OCI-LY7 (cell line): ENCODE measurements at regions not wholly inside any gene's neighbourhood (a gene's known extent, or its start where the extent isn't known, plus 50 kb on each side); places are given as distances from the start of the nearest gene placed in this dataset.

Source experiments
- BruUV-seq: library from RNA; stranded (reverse); fragments of 400-500 nt; replicated peaks from 2 replicates; lab custom pipeline; 2021; lab: Mats Ljungman, UMichigan
- CTCF ChIA-PET: fragments of 300-600 bp; sonication (Branson Sonifier 250); formaldehyde crosslinking; loops from one replicate; lab custom pipeline; 2022; ENCODE audit warnings: antibody characterized with exemption; ENCODE audit not compliant: unreplicated experiment; lab: Charles Lee
- POLR2A ChIA-PET: fragments of 300-600 bp; sonication (Branson Sonifier 250); formaldehyde crosslinking; loops from one replicate; lab custom pipeline; 2022; ENCODE audit warnings: antibody characterized with exemption; lab: Charles Lee
- DNase-seq: peaks from one replicate; pipeline ENCODE4 v3.0.0-alpha.2; 2015; ENCODE audit warnings: low spot score
- H2AFZ ChIP-seq: fragments of 200-600 bp; sonication (generic), shearing (Covaris generic); 2 replicates; pipeline ENCODE4 v1.6.1; 2014; ENCODE audit warnings: mild to moderate bottlenecking, antibody characterized with exemption, low read length, moderate library complexity
- H3K27ac ChIP-seq: fragments of 200-600 bp; sonication (generic); 2 replicates; pipeline ENCODE4 v1.5.1; 2014; ENCODE audit warnings: mixed run types, low read depth, mild to moderate bottlenecking, moderate library complexity, low read length, inconsistent platforms; ENCODE audit not compliant: poor library complexity, severe bottlenecking
- H3K36me3 ChIP-seq: fragments of 200-600 bp; sonication (generic); 2 replicates; pipeline ENCODE4 v1.6.1; 2014; ENCODE audit warnings: mild to moderate bottlenecking, antibody characterized with exemption, low read length, moderate library complexity, mixed read lengths; ENCODE audit not compliant: insufficient read depth
- H3K4me1 ChIP-seq: fragments of 200-600 bp; sonication (generic); 2 replicates; pipeline ENCODE4 v1.5.1; 2014; ENCODE audit warnings: mild to moderate bottlenecking, low read length; ENCODE audit not compliant: insufficient read depth, poor library complexity, severe bottlenecking
- H3K4me2 ChIP-seq: fragments of 200-600 bp; sonication (generic); 2 replicates; pipeline ENCODE4 v1.6.1; 2014; ENCODE audit warnings: mild to moderate bottlenecking, low read length
- H3K4me3 ChIP-seq: fragments of 200-600 bp; sonication (generic); 2 replicates; pipeline ENCODE4 v1.5.1; 2014; ENCODE audit warnings: mild to moderate bottlenecking, low read depth, low read length; ENCODE audit not compliant: poor library complexity, severe bottlenecking
- H3K79me2 ChIP-seq: fragments of 200-600 bp; sonication (generic); 2 replicates; pipeline ENCODE4 v1.6.1; 2016; ENCODE audit warnings: low read depth, mild to moderate bottlenecking, low read length, moderate library complexity, mixed read lengths; ENCODE audit not compliant: insufficient read depth
- H3K9me2 ChIP-seq: fragments of 200-600 bp; sonication (generic); 2 replicates; pipeline ENCODE4 v1.6.1; 2016; ENCODE audit warnings: mild to moderate bottlenecking, low read length, mixed read lengths; ENCODE audit not compliant: insufficient read depth
- H3K9me3 ChIP-seq: fragments of 200-600 bp; sonication (generic); 2 replicates; pipeline ENCODE4 v1.6.1; 2014; ENCODE audit warnings: mild to moderate bottlenecking, mixed run types, low read length, mixed read lengths
- H4K20me1 ChIP-seq: fragments of 200-600 bp; sonication (generic); 2 replicates; pipeline ENCODE4 v1.6.1; 2014; ENCODE audit warnings: mild to moderate bottlenecking, antibody characterized with exemption, low read length, moderate library complexity, mixed read lengths; ENCODE audit not compliant: insufficient read depth
- EZH2phosphoT487 ChIP-seq: fragments of 200-600 bp; sonication (generic); IDR thresholded peaks from 2 replicates; pipeline ENCODE4 v1.6.1; 2018; ENCODE audit warnings: low read depth, borderline replicate concordance, mild to moderate bottlenecking, mixed run types, antibody characterized with exemption, low read length, moderate library complexity, mixed read lengths
- intact Hi-C: fragments of 100-400 bp; cut with micrococcal nuclease; formaldehyde crosslinking; loops from one replicate; pipeline ENCODE4 v1.10.0; 2022; ENCODE audit not compliant: unreplicated experiment
- TF ChIP-seq, protein P1 (sequence below): fragments of 200-600 bp; sonication (generic); conservative IDR thresholded peaks from 2 replicates; pipeline ENCODE4 v1.5.1; 2014; ENCODE audit warnings: mild to moderate bottlenecking, antibody characterized with exemption, low read length, moderate library complexity, mixed read lengths

DNA sequence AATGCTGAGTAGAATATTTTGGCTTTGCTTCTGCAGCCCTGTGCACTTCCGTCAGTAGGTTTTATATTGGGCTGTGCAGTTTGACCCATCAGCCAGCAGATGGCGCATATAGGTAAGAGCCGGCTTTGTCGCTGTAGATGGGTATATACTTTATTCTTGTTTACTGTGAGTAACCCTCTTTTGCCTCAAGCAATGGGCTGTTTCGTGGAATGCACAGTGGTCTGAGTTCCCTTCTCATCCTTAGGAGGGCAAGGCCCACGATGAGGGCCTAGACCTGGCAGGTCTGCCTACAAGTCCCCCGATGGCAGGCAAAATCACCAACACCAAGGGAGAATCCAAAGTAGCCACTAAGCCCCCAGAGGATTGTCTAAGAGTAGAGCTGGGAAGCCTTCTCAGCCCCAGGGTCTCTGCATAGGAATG, 1002.9 kb upstream of the KCND2 start:
- CTCF ChIA-PET: no interaction called here
- DNase-seq: peak; percentile 73
- H3K36me3 ChIP-seq: no peaks in the 10 kb centered on the region
- POLR2A ChIA-PET: interaction anchor here (0.6 kb wide), 1 partner anchor 520 kb away, joined by 4 read pairs; no protein-coding TSS in a partner anchor
- H3K4me1 ChIP-seq: no peaks in the 10 kb centered on the region
- no peaks in the 10 kb centered on the region for H3K9me3 ChIP-seq
- H3K27ac ChIP-seq: no peak overlapping the region
- H4K20me1 ChIP-seq: no peaks in the 10 kb centered on the region
- no peak for TF ChIP-seq EZH2phosphoT487
- TF ChIP-seq, protein P1, sequence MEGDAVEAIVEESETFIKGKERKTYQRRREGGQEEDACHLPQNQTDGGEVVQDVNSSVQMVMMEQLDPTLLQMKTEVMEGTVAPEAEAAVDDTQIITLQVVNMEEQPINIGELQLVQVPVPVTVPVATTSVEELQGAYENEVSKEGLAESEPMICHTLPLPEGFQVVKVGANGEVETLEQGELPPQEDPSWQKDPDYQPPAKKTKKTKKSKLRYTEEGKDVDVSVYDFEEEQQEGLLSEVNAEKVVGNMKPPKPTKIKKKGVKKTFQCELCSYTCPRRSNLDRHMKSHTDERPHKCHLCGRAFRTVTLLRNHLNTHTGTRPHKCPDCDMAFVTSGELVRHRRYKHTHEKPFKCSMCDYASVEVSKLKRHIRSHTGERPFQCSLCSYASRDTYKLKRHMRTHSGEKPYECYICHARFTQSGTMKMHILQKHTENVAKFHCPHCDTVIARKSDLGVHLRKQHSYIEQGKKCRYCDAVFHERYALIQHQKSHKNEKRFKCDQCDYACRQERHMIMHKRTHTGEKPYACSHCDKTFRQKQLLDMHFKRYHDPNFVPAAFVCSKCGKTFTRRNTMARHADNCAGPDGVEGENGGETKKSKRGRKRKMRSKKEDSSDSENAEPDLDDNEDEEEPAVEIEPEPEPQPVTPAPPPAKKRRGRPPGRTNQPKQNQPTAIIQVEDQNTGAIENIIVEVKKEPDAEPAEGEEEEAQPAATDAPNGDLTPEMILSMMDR: peak; percentile 90
- H3K9me2 ChIP-seq: no peaks in the 10 kb centered on the region
- no peak overlapping the region for H2AFZ ChIP-seq
- no TSS peak for BruUV-seq
- no peaks in the 10 kb centered on the region for H3K79me2 ChIP-seq
- H3K4me3 ChIP-seq: no peak overlapping the region
- H3K4me2 ChIP-seq: no peak overlapping the region
- intact Hi-C loops: loop anchor here (5.0 kb wide), 1 partner anchor 1282 kb away; no protein-coding TSS in a partner anchor

DNA sequence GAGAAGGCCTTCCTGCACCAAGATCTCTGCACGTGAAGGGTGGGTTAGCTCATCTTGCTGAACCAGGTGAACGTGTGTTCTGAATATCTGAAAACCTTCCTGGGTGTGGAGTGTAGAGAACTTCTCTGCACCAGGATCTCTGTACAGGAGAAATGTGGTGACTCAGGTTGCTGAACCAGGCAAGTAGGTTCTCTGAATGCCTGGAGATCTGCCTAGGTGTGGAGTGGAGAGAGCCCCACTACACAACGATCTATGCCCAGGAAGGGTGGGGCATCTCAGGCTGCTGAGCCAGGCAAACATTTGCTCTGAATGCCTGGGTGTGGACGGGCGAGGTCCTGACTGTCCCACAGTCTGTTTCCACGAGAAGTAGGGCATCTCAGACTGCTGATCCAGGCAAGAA, 1002.3 kb upstream of the KCND2 start:
- no peaks in the 10 kb centered on the region for H3K9me2 ChIP-seq
- no peak overlapping the region for H3K4me2 ChIP-seq
- no peaks in the 10 kb centered on the region for H4K20me1 ChIP-seq
- H3K27ac ChIP-seq: no peak overlapping the region
- ChIA-PET POLR2A (no interaction called here), CTCF (no interaction called here)
- intact Hi-C loops: loop anchor here (5.0 kb wide), 1 partner anchor 1282 kb away; no protein-coding TSS in a partner anchor
- H3K79me2 ChIP-seq: no peaks in the 10 kb centered on the region
- no peaks in the 10 kb centered on the region for H3K36me3 ChIP-seq
- H3K9me3 ChIP-seq: no peaks in the 10 kb centered on the region
- no peak overlapping the region for H2AFZ ChIP-seq
- no peak overlapping the region for H3K4me3 ChIP-seq
- TF ChIP-seq EZH2phosphoT487: no peak
- TF ChIP-seq, protein P1: no peak
- BruUV-seq: no TSS peak
- H3K4me1 ChIP-seq: no peaks in the 10 kb centered on the region
- DNase-seq: no peak

DNA sequence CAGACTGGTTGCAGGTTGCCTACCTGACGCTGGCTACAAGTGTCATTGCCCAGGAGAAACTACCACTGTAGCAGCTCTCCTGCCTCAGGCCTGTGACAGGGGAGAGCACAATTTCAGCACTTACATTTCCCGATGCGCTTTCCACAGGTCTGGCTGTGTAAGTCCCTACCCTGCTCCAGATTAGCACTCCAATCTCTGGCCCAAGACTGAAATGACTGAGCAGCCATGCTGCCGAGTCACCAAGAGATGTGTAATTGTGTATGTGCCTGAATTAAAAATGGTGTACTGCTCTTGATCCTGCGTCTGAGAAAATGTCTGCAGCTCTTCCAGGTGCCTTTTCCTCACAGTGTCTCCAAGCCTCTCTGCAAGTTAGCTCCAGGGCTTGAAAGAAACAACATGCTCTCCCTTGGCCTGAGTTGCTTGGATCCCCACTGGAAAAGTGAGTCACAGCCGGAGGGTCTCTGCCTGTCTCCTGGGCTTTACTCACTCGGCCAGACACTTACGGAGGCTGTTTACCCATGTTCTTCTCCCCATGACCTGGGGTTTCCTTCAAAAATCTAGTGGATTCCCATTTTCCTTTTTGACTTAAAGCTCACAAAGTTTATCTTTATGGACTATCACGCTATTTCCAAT, 1001.7 kb upstream of the KCND2 start:
- no peak for TF ChIP-seq EZH2phosphoT487
- TF ChIP-seq, protein P1: no peak
- intact Hi-C loops: loop anchor here (5.0 kb wide), 1 partner anchor 1281 kb away; no protein-coding TSS in a partner anchor
- H3K4me1 ChIP-seq: no peaks in the 10 kb centered on the region
- ChIA-PET POLR2A (no interaction called here), CTCF (no interaction called here)
- H3K4me2 ChIP-seq: no peak overlapping the region
- no peaks in the 10 kb centered on the region for H3K9me2 ChIP-seq
- no peak overlapping the region for H3K4me3 ChIP-seq
- H3K36me3 ChIP-seq: no peaks in the 10 kb centered on the region
- H3K9me3 ChIP-seq: no peaks in the 10 kb centered on the region
- H2AFZ ChIP-seq: no peak overlapping the region
- BruUV-seq: no TSS peak
- no peaks in the 10 kb centered on the region for H4K20me1 ChIP-seq
- H3K27ac ChIP-seq: no peak overlapping the region
- no peaks in the 10 kb centered on the region for H3K79me2 ChIP-seq
- no peak for DNase-seq
